ENCODE measurements at regions not wholly inside any gene's neighbourhood (a gene's known extent, or its start where the extent isn't known, plus 50 kb on each side); places are given as distances from the start of the nearest gene placed in this dataset.
A peak's percentile ranks its signal among the peaks of the same experiment; 100 is the strongest.
"Not testable (repeated sequence)": the region's sequence is repeated elsewhere in the genome, so short reads cannot be mapped to it uniquely, and the experiment has no call there.

GRCh38 chr6:141506062-141506461 lies 626.7 kb upstream of the GJE1 start:
- POLR2A ChIA-PET; H3K79me2 ChIP-seq (ENCODE audit: control insufficient read depth, insufficient read depth, low read length); H2AFZ ChIP-seq (ENCODE audit: low read depth, low read length); in situ Hi-C loops (cut with MboI); DNase-seq (ENCODE audit: extremely low read depth in 1 of 4, low spot score in 3 of 4); ATAC-seq; H3K36me3 ChIP-seq (ENCODE audit: control insufficient read depth, insufficient read depth, low read length); H3K9ac ChIP-seq (ENCODE audit: insufficient read depth in 1 of 2, low read depth in 2 of 2, low read length in 2 of 2); BruUV-seq (replicated peaks); H3K9me1 ChIP-seq (ENCODE audit: control insufficient read depth, insufficient read depth, low read length); H3K4me1 ChIP-seq (replicated peaks in 1 of 2; ENCODE audit: control insufficient read depth in 2 of 2, insufficient read depth in 2 of 2, low read length in 2 of 2); FAIRE-seq; H3K4me3 ChIP-seq; H3K4me2 ChIP-seq (ENCODE audit: insufficient read depth, low read length); H3K27me3 ChIP-seq (ENCODE audit: control insufficient read depth in 2 of 2, insufficient read depth in 2 of 2, low read length in 2 of 2); H4K20me1 ChIP-seq (replicated peaks; ENCODE audit: control insufficient read depth, insufficient read depth, low read length); CTCF ChIA-PET (ENCODE audit: low intra/inter-chr PET ratio); H3K9me3 ChIP-seq (replicated peaks; ENCODE audit: control insufficient read depth, insufficient read depth, low read depth, low read length); H3K27ac ChIP-seq (ENCODE audit: extremely low read depth, low read depth, low read length); intact Hi-C loops (cut with micrococcal nuclease): not testable (repeated sequence)
- 0% methylated on average over 1 of the region's 1 CpG for WGBS (ENCODE audit: insufficient coverage, low coverage, missing lambda C conversion rate)
- peak; percentile 94 for TF ChIP-seq ZNF707 (CRISPR knock-in tag; conservative IDR thresholded peaks at IDR 0.05)

GRCh38 chr6:141504318-141504717 lies 628.4 kb upstream of the GJE1 start:
- BruUV-seq (replicated peaks); H3K9me3 ChIP-seq (replicated peaks; ENCODE audit: control insufficient read depth, insufficient read depth, low read depth, low read length); H4K20me1 ChIP-seq (replicated peaks; ENCODE audit: control insufficient read depth, insufficient read depth, low read length); intact Hi-C loops (cut with micrococcal nuclease); H3K36me3 ChIP-seq (ENCODE audit: control insufficient read depth, insufficient read depth, low read length); H3K4me1 ChIP-seq (replicated peaks in 1 of 2; ENCODE audit: control insufficient read depth in 2 of 2, insufficient read depth in 2 of 2, low read length in 2 of 2); CTCF ChIA-PET (ENCODE audit: low intra/inter-chr PET ratio); POLR2A ChIA-PET; H3K27ac ChIP-seq (ENCODE audit: extremely low read depth, low read depth, low read length); H3K27me3 ChIP-seq (ENCODE audit: control insufficient read depth in 2 of 2, insufficient read depth in 2 of 2, low read length in 2 of 2); H3K79me2 ChIP-seq (ENCODE audit: control insufficient read depth, insufficient read depth, low read length); H3K4me2 ChIP-seq (ENCODE audit: insufficient read depth, low read length); H3K4me3 ChIP-seq; ATAC-seq; H3K9me1 ChIP-seq (ENCODE audit: control insufficient read depth, insufficient read depth, low read length); in situ Hi-C loops (cut with MboI); DNase-seq (ENCODE audit: extremely low read depth in 1 of 4, low spot score in 3 of 4); H2AFZ ChIP-seq (ENCODE audit: low read depth, low read length); FAIRE-seq; H3K9ac ChIP-seq (ENCODE audit: insufficient read depth in 1 of 2, low read depth in 2 of 2, low read length in 2 of 2): not testable (repeated sequence)
- peak; percentile 67; the same call in 1 of the 2 replicates for TF ChIP-seq ZNF431 (CRISPR knock-in tag; IDR thresholded peaks at IDR 0.05)
- WGBS (ENCODE audit: insufficient coverage, low coverage, missing lambda C conversion rate): 0% methylated on average over 1 of the region's 1 CpG

All from K562 (cell line).